ENCODE measurements at regions not wholly inside any gene's neighbourhood (a gene's known extent, or its start where the extent isn't known, plus 50 kb on each side); places are given as distances from the start of the nearest gene placed in this dataset.

DNA sequence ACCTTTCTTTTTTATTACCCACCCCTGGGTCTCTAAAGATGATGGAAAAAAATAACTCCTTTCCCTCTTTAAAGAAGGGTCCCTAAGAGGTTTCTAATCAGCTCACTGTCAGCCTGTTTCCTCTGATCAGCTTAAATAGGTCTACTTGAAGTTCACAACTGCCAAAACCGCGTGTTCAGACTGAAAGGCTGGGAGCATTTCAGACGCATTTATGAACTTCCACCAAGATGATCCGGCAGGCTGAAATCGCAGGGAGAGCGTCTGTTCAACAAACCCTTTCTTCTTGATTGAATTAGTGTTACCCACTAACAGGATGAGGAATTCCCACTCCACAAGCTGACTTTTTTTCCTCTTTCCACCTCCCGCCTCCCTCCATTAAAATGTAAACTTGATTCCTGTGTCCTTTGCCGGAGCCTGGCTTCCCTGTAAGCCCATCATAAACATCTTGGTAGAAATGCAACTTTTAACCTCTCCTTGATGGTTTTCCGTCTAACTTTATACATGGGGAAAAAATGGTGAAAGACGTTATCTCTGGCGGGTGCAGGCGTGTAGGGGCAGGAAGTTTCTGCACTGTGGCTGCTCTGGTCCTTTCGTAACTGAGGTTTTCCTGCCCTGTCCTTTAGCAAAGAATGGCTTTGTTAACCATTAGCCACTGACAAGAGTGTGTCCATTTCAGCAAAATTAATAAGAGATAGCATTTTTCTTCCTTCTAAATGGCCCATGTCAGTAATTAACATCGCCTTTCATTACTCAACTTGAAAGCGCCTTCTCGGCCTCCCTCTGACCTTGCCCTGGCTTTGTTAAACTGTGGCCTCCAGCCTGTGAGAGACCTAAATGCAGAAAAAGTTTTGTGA, 130.7 kb downstream of the BAMBI start:
- in situ Hi-C loops (cut with HindIII; ENCODE audit: low pct_unique_long_range_greater_than_20kb, low sequenced_read_pairs), result no loop called here
- no peak for DNase-seq (ENCODE audit: low read depth in 1 of 2, low spot score in 1 of 2)
- TF ChIP-seq JUND (IDR thresholded peaks at IDR 0.05; ENCODE audit: low read depth), result no peak

DNA sequence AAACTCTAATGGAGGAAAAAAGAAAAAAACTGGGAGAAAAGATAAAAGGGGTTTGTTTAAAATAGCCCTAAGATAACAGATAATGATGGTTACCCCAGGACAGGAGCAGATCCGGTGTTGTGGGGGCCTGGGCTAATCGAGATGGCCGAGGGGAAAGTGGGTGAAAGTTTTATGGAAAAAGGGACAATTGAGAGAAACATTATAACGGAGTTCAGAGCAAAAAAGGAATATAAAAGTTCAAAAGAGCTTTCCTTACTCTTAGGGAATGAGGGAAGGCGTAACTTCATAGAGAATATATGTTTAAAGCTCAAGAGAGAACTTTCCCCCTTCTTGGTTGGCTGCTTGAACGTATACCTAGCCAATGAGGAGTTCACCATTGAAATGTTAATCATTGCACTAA, 131.4 kb downstream of the BAMBI start:
- DNase-seq (ENCODE audit: low read depth in 1 of 2, low spot score in 1 of 2), result no peak
- no peak for TF ChIP-seq JUND (IDR thresholded peaks at IDR 0.05; ENCODE audit: low read depth)
- in situ Hi-C loops (cut with HindIII; ENCODE audit: low pct_unique_long_range_greater_than_20kb, low sequenced_read_pairs), result no loop called here

DNA sequence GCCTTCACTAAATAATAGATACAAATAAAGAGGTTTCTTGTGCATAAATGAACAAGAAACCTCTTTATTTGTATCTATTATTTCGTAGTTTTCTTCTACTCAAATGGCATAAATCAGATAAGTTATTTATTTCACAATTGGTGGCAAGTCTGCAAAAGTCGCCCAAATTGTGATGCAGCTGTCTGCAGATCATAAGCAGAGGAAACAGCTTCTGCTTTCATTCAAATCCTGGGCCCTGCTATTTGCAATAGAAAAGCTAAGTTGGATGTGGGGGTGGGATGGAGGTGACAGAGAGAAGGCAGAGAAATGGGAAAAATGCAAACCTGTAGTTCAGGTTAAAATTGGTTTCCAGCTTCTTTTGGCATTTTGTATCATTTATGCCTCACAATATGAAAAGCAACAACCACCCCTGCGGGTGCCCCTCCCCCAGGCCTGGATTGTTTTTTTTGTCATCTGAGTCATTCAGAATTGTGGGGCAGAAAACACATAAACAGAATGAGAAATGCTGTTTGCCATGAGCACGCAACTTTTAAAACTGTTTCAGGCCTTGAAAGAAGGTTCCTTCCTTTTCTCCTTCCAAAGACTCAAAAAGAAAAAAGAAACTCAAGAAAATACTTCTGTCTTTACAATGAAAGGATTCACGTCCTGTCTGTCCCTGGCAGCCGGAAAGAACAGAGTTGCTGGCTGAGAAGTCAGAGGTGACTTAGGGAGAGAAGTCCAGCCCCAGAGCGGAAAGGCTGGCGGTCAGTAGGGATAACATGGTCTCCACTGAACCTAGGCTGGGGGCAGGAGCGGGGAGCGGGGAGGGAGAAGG, 132.9 kb downstream of the BAMBI start:
- in situ Hi-C loops (cut with HindIII; ENCODE audit: low pct_unique_long_range_greater_than_20kb, low sequenced_read_pairs), result no loop called here
- TF ChIP-seq JUND (IDR thresholded peaks at IDR 0.05; ENCODE audit: low read depth), result no peak
- no peak for DNase-seq (ENCODE audit: low read depth in 1 of 2, low spot score in 1 of 2)

DNA sequence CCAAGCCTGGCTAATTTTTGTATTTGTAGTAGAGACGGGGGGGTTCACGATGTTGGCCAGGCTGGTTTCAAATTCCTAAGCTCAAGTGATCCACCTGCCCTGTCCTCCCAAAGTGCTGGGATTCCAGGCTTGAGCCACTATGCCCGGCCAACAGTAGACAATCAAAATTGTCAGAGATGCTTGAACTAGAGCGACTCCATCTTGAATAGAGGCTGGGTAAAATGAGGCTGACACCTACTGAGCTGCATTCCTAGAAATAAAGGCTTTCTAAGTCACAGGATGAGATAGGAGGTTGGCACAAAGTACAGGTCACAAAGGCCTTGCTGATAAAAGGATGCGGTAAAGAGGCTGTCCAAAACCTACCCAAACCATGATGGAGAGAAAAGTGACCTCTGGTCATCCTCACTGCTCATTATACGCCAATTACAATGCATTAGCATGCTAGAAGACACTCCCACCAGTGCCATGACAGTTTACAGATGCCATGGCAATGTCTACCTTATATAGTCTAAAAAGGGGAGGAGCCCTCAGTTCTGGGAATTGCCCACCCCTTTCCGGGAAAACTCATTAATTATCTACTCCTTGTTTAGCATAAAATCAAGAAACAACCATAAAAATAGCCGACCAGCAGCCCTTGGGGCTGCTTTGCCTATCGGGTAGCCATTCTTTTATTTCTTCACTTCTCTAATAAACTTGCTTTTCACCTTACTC, 134.5 kb downstream of the BAMBI start:
- TF ChIP-seq JUND (IDR thresholded peaks at IDR 0.05; ENCODE audit: low read depth), result no peak
- in situ Hi-C loops (cut with HindIII; ENCODE audit: low pct_unique_long_range_greater_than_20kb, low sequenced_read_pairs), result no loop called here
- DNase-seq (ENCODE audit: low read depth in 1 of 2, low spot score in 1 of 2), result no peak

DNA sequence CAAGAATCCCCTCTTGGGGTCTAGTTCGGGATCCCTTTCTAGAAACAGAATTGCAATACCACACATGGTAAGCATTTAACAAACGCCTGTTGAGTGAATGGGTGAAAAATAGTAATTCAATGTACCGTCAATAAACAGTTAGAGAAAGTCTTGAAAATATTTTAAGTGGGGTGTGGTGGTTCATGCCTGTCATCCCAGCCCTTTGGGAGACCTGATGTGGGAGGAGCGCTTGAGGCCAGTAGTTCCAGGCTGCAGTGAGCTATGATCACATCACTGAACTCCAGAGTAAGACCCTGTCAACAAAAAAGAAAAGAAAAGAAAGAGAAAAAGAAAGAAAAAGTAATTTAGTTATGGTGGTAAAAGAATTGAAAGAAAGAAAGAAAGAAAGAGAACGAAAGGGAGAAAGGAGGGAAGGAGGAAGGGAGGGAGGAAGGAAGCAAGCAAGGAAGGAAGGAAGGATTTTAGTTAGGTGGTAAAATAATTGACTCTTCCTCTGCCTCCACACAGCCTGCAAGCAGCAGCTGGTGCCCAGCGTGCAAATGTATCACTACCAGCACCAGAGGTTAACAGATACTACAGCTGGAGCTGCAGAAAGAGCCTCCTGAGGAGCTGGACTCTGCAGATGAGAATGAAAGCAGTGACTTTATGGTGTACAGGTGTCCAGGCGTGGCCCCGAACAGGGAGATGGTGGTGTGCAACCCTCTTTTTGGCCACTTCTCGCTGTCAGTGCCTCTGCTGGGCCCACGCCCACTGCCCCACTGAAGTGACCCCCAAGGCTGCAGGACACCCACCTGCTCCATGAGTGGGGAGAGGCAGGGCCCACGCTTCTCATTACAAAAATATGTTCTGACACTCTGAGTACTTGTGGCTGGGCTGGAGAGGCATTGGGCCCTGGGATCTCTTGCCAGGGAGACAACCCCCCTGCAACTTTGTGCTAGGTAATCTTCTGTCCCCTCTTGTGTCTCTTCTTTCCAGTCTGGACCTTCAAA, 135.4 kb downstream of the BAMBI start:
- TF ChIP-seq JUND (IDR thresholded peaks at IDR 0.05; ENCODE audit: low read depth), result no peak
- in situ Hi-C loops (cut with HindIII; ENCODE audit: low pct_unique_long_range_greater_than_20kb, low sequenced_read_pairs), result no loop called here
- DNase-seq (ENCODE audit: low read depth in 1 of 2, low spot score in 1 of 2), result no peak

DNA sequence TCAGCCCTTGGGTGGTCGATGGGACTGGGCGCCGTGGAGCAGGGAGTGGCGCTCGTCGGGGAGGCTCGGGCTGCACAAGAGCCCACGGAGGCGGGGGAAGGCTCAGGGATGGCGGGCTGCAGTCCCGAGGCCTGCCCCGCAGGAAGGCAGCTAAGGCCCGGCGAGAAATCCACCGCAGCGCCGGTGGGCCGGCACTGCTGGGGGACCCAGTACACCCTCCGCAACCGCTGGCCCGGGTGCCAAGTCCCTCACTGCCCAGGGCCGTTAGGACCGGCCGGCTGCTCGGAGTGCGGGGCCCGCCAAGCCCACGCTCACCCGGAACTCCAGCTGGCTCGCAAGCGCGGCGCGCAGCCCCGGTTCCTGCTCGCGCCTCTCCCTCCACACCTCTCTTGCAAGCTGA, 138.4 kb downstream of the BAMBI start:
- DNase-seq (ENCODE audit: low read depth in 1 of 2, low spot score in 1 of 2), result no peak
- in situ Hi-C loops (cut with HindIII; ENCODE audit: low pct_unique_long_range_greater_than_20kb, low sequenced_read_pairs), result no loop called here
- TF ChIP-seq JUND (IDR thresholded peaks at IDR 0.05; ENCODE audit: low read depth), result no peak

DNA sequence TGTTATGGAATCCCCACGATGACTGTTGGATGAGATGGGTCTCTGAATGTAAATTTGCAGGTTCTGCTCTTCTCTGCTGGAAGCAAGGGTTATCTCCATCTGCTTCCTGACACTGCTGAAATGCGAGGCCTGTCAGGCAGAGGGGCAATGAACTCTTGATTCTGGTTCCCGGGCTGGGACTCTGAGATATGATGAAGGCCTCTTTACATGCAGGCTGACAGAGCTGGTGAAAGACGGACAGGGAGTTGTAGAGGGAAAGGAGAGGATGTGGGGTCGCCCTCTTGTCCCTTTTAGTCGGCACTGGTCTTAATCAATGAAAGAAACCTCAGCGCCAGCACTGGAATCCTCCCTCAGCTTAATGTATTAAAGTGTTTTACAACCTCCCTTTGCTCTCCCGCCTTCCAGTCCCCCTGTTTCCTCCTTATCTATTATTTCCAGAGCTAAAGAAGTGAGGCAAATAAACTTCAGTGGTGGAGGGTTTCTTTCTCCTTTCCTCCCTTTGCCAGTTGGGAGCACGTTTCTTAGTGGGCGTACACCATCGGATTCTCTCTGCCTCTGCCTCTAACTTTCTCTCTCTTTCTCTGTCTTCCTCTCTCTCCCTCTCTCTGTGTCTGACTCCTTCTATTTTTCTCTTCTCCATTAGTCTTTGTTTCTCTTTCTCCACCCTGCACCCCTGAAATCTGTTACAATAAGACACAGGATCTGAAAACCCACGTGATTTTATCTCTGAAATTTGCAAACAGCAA, 145.6 kb downstream of the BAMBI start:
- in situ Hi-C loops (cut with HindIII; ENCODE audit: low pct_unique_long_range_greater_than_20kb, low sequenced_read_pairs), result no loop called here
- no peak for TF ChIP-seq JUND (IDR thresholded peaks at IDR 0.05; ENCODE audit: low read depth)
- DNase-seq (ENCODE audit: low read depth in 1 of 2, low spot score in 1 of 2), result no peak

DNA sequence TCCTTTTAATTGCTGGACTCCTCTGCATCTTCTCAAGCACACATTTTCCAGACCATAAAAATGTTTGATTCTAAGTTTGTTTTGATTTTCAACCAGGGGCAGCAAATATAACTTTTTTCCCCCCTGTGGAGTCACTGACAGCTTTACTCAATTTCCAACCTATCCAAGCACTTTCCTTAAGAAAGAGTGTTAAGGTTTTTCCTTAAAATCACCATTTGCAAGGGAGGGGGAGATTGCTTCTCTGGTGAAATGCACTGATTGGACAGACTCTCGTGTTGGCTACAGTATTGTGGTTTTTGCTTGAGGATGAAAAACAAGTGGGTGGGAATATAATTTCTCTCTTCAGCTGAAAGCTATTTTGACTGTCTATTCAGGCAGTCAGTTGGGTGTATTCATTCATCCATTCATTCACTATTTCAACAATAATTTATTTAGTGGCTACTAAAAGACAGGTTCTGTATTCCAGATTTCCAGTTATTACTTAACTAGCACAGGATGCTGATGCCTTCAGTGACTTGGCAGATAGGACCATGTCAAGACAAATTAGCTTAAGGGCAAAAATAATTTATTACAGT, 146.3 kb downstream of the BAMBI start:
- DNase-seq (ENCODE audit: low read depth in 1 of 2, low spot score in 1 of 2), result no peak
- in situ Hi-C loops (cut with HindIII; ENCODE audit: low pct_unique_long_range_greater_than_20kb, low sequenced_read_pairs), result no loop called here
- TF ChIP-seq JUND (IDR thresholded peaks at IDR 0.05; ENCODE audit: low read depth), result no peak

DNA sequence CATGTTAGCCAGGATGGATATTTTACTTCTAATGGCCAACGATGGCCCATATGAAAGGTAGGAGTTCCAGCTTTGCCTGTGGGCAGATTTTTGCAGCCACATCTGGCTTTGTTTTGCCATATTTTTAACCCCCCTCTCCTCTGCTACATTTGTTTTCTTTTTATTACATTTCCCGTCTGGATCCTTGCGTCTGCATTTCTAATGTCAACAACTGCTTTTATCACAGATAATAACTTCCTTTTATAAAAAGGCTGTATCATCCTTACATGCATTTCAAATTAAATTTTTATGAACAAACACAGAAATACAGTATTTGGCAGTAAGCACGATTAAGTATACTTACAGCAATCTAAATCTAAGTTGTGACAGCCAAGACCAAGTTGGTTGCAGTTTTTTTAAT, 156.0 kb downstream of the BAMBI start:
- DNase-seq (ENCODE audit: low read depth in 1 of 2, low spot score in 1 of 2), result no peak
- TF ChIP-seq JUND (IDR thresholded peaks at IDR 0.05; ENCODE audit: low read depth), result no peak
- in situ Hi-C loops (cut with HindIII; ENCODE audit: low pct_unique_long_range_greater_than_20kb, low sequenced_read_pairs), result no loop called here

DNA sequence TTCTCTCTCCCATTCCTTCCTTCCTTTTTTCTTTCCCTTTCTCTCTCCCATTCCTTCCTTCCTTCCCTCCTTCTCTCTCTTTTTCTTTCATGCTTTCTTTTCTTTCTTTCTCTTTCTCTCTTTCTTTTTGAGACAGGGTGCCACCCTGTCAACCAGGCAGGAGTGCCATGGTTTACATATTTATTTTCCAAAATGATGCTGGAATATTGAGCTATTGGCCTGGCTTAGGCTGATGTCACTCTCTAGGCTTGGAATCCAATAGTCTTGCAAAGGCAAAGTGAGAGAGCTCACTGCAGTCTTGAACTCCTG, 159.1 kb downstream of the BAMBI start:
- in situ Hi-C loops (cut with HindIII; ENCODE audit: low pct_unique_long_range_greater_than_20kb, low sequenced_read_pairs), result no loop called here
- TF ChIP-seq JUND (IDR thresholded peaks at IDR 0.05; ENCODE audit: low read depth), result no peak
- no peak for DNase-seq (ENCODE audit: low read depth in 1 of 2, low spot score in 1 of 2)

Measured in T47D (cell line).